ENCODE measurements at regions not wholly inside any gene's neighbourhood (a gene's known extent, or its start where the extent isn't known, plus 50 kb on each side); places are given as distances from the start of the nearest gene placed in this dataset.
"Not testable (repeated sequence)": the region's sequence is repeated elsewhere in the genome, so short reads cannot be mapped to it uniquely, and the experiment has no call there.

GRCh38 chr6:84635081-84635761 is 129.2 kb downstream of the TBX18 start:
- no peak for DNase-seq (ENCODE audit: low read depth in 2 of 2)

GRCh38 chr6:84633771-84634170 is 130.6 kb downstream of the TBX18 start:
- DNase-seq (ENCODE audit: low read depth in 2 of 2), result no peak

- DNase-seq (ENCODE audit: low read depth in 2 of 2), result not testable (repeated sequence)
Observed at GRCh38 chr6:84626527-84626926, 137.9 kb downstream of the TBX18 start.

GRCh38 chr6:84625506-84625905 is 138.9 kb downstream of the TBX18 start:
- no peak for DNase-seq (ENCODE audit: low read depth in 2 of 2)

DNA sequence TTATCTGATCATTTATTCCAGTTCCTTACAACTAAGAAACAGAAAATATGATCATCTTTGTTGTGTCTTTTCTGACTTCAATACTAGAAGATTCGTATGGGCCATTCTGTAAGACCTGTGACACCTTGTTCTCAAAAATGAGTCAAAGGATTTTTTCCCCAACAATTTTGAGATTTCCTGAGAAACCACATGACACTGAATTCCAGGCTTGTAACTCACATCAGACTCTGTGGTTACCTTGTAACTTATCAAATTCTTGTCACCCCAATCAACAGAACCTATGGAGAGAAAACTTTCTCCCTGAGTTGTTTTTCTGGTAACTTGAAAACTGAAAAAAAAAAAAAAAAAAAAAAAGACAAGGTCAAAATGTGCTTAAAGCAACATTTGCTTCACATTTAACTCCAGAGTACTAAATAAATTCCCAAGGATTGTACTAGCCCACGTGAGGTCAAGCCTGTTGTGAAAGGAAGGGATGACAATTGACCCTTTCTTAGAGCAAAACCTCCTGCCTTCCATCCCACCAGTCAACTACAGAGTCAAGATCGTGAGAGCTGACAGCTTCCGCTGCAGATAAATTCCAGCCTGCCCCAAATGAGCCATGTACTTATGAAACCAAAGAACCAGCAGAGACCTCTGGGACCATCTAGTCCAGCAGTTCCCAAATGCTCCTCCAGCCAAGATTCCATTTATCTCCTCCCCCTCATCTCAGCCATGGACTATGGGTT is 140.3 kb downstream of the TBX18 start:
- no peak for DNase-seq (ENCODE audit: low read depth in 2 of 2)

DNA sequence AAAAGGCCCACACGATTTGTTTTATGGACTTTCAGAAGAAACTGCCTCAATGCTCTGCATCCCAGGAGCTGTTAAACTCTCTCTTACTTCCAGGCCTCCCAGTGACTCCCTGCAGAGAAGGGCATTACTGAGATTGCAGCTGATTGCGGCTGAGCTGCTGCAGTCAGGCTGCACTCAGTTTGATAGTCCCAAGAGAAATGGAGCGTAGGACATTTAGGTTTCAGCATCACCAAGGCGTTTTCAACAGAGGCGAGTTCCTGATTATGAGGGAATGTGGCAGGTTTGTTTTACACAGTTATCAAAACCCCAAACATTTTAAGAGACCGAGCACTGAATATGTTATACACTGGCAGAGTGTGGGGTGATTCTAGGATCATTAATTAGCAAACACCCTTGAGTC is 145.6 kb downstream of the TBX18 start:
- no peak for DNase-seq (ENCODE audit: low read depth in 2 of 2)

DNA sequence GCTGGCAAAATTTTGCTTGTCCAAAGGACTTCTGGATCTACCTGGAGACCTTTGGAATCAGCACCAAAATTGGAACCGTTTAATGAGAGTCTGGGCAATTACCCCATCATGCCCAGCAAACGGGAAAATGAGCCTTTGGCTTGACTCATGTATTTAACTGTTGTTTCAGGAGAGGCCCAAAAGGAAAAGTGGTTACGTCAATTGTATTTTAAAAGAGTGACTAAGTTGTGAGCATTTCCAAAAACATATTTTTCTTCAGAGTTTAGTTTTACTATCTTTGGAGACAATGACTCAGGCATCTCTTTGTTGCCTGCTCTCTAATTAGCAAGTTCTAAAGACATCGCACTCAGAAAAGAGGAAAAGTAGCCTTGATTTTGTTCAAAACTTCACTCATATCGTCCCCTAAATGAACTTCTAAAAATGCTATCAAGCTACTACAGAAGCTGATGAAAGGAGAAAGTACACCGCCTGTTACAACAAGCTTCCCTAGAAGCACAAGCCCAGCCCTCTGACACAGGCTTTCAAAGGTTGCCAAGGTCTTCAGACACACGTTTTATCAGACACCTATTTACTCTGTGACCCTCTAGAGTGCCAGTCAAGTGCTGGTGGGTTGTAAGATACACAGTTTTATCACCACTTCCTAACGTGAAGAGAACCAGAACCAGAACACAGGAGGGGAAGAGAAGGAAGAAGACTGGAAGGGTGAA is 146.2 kb downstream of the TBX18 start:
- no peak for DNase-seq (ENCODE audit: low read depth in 2 of 2)

DNA sequence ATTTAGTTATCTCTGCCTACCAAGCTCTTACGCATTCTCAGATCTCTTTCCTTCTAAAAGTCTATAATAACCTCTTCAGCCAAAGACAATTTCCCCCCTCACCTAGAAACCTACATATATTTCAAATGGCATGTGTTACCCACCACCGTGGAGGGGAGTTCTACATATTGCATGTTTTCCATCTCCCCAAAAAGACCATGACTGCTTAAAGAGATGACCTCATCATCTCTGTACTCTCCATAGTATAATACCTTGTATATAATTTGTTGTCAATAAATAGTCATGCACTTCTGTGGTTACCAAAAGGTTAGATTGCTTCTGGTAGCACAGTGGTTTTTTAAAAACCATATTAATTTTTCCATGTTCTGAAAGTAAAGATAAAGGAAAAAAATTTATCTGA is 148.4 kb downstream of the TBX18 start:
- no peak for DNase-seq (ENCODE audit: low read depth in 2 of 2)

GRCh38 chr6:84615113-84615850 is 149.1 kb downstream of the TBX18 start:
- no peak for DNase-seq (ENCODE audit: low read depth in 2 of 2)

GRCh38 chr6:84606860-84607259 is 157.5 kb downstream of the TBX18 start:
- no peak for DNase-seq (ENCODE audit: low read depth in 2 of 2)

DNA sequence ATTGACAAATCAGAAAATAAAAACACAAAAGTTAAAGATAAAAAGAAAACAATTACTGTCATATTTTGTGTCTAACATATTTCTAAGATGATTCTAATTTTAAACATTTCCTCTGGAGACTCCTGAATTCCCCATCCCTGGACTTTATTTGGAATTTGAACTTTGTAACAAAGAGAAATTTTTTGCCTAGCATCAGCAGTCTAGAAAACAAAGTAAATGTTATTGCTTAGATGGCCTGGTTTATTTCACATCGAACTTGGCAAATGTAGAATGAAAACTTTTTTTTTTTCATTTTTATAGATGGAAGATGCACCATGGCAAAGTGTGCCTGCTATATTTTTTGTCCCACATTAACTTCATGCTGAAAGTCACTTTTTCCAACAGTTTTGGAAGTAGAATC is 159.1 kb downstream of the TBX18 start:
- DNase-seq (ENCODE audit: low read depth in 2 of 2), result no peak

GRCh38 chr6:84601366-84601765 is 163.0 kb downstream of the TBX18 start:
- DNase-seq (ENCODE audit: low read depth in 2 of 2), result no peak

GRCh38 chr6:84599991-84600390 is 164.4 kb downstream of the TBX18 start:
- DNase-seq (ENCODE audit: low read depth in 2 of 2), result no peak

DNA sequence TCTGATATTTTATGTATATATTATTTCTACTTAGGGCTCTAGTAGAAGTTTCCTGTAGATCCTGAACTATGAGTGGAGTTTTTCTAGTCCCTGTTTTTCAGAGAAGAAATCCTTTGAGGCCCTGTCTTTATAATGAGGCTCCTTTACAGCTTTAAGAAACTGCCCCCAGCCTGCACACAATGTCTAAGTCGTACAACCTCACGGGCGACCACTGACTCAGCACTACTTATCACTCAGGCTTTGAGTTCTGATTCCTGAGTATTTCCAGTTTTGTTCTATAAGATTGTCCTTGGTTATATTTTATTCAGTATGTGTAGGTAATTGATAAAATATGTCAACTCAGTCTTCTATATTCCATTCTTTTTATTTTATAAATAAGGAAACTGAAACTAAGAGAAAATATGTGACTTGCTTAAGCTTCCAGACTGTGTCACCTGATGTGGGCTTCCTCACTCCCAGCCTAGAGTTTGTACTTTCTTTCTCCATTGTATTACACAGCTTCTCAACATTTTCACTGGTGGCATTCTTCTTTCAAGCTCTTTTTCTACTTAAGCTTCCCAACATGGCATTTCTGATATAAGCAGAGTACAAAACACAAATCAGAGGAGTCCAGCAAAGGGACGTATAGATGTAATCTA is 167.0 kb downstream of the TBX18 start:
- no peak for DNase-seq (ENCODE audit: low read depth in 2 of 2)

GRCh38 chr6:84596488-84596887 is 167.9 kb downstream of the TBX18 start:
- DNase-seq (ENCODE audit: low read depth in 2 of 2), result no peak

GRCh38 chr6:84588697-84589080 is 175.7 kb downstream of the TBX18 start:
- no peak for DNase-seq (ENCODE audit: low read depth in 2 of 2)

GRCh38 chr6:84587994-84588696 is 176.3 kb downstream of the TBX18 start:
- not testable (repeated sequence) for DNase-seq (ENCODE audit: low read depth in 2 of 2)

DNA sequence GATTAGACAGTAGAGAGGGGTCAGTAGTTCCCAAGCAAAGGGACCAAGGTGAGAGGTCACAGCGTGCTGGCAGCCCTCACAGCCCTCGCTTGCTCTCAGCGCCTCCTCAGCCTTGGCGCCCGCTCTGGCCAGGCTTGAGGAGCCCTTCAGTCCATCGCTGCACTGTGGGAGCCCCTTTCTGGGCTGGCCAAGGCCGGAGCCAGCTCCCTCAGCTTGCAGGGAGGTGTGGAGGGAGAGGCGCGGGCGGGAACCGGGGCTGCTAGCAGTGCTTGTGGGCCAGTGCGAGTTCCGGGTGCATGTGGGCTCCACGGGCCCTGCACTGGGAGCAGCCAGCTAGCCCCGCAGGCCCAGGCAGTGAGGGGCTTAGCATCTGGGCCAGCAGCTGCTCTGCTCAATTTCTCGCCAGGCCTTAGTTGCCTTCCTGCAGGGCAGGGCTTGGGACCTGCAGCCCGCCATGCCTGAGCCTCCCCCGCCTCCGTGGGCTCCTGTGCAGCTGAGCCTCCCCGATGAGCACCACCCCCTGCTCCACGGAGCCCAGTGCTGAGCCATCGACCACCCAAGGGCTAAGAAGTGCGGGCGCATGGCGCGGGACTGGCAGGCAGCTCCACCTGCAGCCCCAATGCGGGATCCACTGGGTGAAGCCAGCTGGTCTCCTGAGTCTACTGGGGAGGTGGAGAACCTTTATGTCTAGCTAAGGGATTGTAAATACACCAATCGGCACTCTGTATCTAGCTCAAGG is 177.0 kb downstream of the TBX18 start:
- not testable (repeated sequence) for DNase-seq (ENCODE audit: low read depth in 2 of 2)

DNA sequence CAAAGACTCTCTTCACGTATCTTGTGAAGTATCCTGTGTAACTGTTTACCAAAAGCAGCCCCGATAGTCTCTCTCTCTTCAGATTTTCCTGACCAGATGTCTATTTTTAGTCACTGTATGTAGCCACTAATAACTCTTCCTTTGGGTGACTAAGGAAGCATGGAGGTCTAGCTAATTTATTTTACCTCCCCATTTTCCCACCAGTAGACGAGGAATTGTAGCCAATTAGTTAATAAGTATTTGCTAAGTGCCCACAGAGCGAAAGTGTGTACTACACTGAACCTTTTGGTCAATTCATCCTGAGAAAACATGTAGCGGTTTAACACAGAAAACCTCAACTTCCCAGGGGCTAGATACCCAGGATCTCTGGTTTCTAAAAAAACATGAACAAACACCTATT is 180.6 kb downstream of the TBX18 start:
- DNase-seq (ENCODE audit: low read depth in 2 of 2), result no peak

DNA sequence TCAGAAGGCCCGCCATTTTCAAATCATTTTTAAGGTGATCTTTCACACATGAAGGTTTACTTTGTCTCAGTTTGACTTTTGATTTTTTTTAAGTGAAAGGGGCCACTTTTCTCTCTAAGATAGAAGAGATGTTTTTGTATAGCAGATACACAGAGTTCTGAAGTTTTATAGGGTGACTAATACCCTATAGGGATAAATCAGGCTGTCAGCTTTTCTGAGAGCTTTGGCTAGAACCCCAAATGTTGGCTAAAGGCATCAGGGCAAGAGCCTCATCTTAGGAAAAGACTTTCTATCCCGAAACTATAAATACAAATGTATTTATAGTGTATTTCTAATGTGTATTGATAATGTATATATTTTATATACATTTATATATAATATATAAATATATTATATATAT is 181.4 kb downstream of the TBX18 start:
- DNase-seq (ENCODE audit: low read depth in 2 of 2), result no peak

All from stimulated activated CD4-positive, alpha-beta T cell treated with anti-CD3 and anti-CD28 coated beads, Interleukin-4, amount 100 ng/mL, for 48 hours (primary cell).